ENCODE measurements at regions not wholly inside any gene's neighbourhood (a gene's known extent, or its start where the extent isn't known, plus 50 kb on each side); places are given as distances from the start of the nearest gene placed in this dataset.

DNA sequence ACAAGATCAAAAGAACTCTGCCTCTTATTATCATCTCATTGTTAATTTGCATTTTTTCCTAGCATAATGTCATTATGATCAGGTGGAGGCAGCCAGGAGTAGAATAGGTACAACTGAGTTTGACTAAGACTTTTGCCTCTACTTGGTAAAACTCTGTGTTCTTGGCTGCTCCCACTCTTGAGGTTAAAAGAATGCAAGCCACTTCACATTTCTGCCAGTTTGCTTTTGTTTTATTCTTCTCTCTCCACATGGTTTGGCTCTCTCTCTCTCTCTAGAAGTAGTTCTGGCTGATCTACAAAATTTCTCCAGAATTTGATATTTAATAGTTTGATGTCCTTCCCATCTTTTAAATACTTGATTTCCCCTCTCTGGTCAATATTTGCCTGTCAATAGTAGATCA is 170.7 kb upstream of the E2F7 start:
- no peak overlapping the region for H2BK5ac ChIP-seq (ENCODE audit: low read depth, low read length, poor library complexity, severe bottlenecking)
- no peak overlapping the region for H3K14ac ChIP-seq (replicated peaks; ENCODE audit: low read depth, low read length)
- POLR2A ChIA-PET (ENCODE audit: unreplicated experiment): no interaction called here
- no peak overlapping the region for H2BK15ac ChIP-seq (ENCODE audit: low read depth, low read length)
- no peaks in the 10 kb centered on the region for H3K36me3 ChIP-seq (ENCODE audit: control insufficient read depth, insufficient read depth, low read length)
- H3K9me3 ChIP-seq (ENCODE audit: control insufficient read depth, insufficient read depth, low read length): no peaks in the 10 kb centered on the region
- no TSS peak for BruUV-seq (replicated peaks)
- H3K4me1 ChIP-seq (ENCODE audit: control insufficient read depth, insufficient read depth, low read length): no peaks in the 10 kb centered on the region
- dilution Hi-C loops (cut with HindIII; ENCODE audit: low sequenced_read_pairs, unreplicated experiment) (no loop called here), in situ Hi-C loops (cut with MboI; ENCODE audit: low sequenced_read_pairs) (no loop called here), intact Hi-C loops (cut with micrococcal nuclease) (no loop called here)
- no peak overlapping the region for H3K23ac ChIP-seq (ENCODE audit: low read depth, low read length)
- H2BK120ac ChIP-seq (ENCODE audit: low read depth, low read length): no peak overlapping the region
- H3K56ac ChIP-seq (ENCODE audit: extremely low read depth, insufficient read depth, low read length): no peak overlapping the region
- H4K20me1 ChIP-seq (ENCODE audit: insufficient read depth, low read length): no peaks in the 10 kb centered on the region
- ATAC-seq (ENCODE audit: low read depth): no peak
- H3K9ac ChIP-seq (ENCODE audit: low read depth, low read length): no peak overlapping the region
- H3K4me2 ChIP-seq (ENCODE audit: low read depth, low read length): no peak overlapping the region
- no peak overlapping the region for H2AK9ac ChIP-seq (replicated peaks; ENCODE audit: low read depth, low read length, poor library complexity)
- no peak overlapping the region for H4K5ac ChIP-seq (ENCODE audit: low read depth, low read length)
- H3K79me1 ChIP-seq (ENCODE audit: low read depth in 1 of 2, low read length in 2 of 2): no peaks in the 10 kb centered on the region
- CTCF ChIA-PET: no interaction called here
- no peak overlapping the region for H3K4me3 ChIP-seq (ENCODE audit: insufficient read depth, low read depth, low read length)
- TF ChIP-seq RCOR1 (IDR thresholded peaks at IDR 0.05; ENCODE audit: insufficient replicate concordance, low read length) (no peak), RAD21 (IDR thresholded peaks at IDR 0.05; ENCODE audit: low read length) (no peak), SMC3 (IDR thresholded peaks at IDR 0.05; ENCODE audit: low read depth, low read length) (no peak), MAZ (IDR thresholded peaks at IDR 0.05; ENCODE audit: borderline replicate concordance, low read depth, low read length) (no peak), BHLHE40 (IDR thresholded peaks at IDR 0.05; ENCODE audit: low read depth, low read length) (no peak), NFE2L2 (IDR thresholded peaks at IDR 0.05; ENCODE audit: low read depth, low read length) (no peak), CEBPB (IDR thresholded peaks at IDR 0.05; ENCODE audit: low read depth, low read length) (no peak), RFX5 (IDR thresholded peaks at IDR 0.05; ENCODE audit: low read depth, low read length) (no peak), FOS (IDR thresholded peaks at IDR 0.05; ENCODE audit: low read depth, low read length) (no peak), MXI1 (IDR thresholded peaks at IDR 0.05; ENCODE audit: borderline replicate concordance, low read depth, low read length) (no peak), POLR2A (IDR thresholded peaks at IDR 0.05; ENCODE audit: low read depth, low read length) (no peak), CHD1 (IDR thresholded peaks at IDR 0.05; ENCODE audit: low read depth, low read length) (no peak), MAFK (IDR thresholded peaks at IDR 0.05; ENCODE audit: low read depth, low read length) (no peak)
- TF ChIP-seq, protein P1, sequence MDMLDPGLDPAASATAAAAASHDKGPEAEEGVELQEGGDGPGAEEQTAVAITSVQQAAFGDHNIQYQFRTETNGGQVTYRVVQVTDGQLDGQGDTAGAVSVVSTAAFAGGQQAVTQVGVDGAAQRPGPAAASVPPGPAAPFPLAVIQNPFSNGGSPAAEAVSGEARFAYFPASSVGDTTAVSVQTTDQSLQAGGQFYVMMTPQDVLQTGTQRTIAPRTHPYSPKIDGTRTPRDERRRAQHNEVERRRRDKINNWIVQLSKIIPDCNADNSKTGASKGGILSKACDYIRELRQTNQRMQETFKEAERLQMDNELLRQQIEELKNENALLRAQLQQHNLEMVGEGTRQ (IDR thresholded peaks at IDR 0.05; ENCODE audit: low read depth, low read length): no peak
- TF ChIP-seq, protein P2, sequence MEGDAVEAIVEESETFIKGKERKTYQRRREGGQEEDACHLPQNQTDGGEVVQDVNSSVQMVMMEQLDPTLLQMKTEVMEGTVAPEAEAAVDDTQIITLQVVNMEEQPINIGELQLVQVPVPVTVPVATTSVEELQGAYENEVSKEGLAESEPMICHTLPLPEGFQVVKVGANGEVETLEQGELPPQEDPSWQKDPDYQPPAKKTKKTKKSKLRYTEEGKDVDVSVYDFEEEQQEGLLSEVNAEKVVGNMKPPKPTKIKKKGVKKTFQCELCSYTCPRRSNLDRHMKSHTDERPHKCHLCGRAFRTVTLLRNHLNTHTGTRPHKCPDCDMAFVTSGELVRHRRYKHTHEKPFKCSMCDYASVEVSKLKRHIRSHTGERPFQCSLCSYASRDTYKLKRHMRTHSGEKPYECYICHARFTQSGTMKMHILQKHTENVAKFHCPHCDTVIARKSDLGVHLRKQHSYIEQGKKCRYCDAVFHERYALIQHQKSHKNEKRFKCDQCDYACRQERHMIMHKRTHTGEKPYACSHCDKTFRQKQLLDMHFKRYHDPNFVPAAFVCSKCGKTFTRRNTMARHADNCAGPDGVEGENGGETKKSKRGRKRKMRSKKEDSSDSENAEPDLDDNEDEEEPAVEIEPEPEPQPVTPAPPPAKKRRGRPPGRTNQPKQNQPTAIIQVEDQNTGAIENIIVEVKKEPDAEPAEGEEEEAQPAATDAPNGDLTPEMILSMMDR (conservative IDR thresholded peaks at IDR 0.05; ENCODE audit: low read depth, low read length): no peak
- TF ChIP-seq, protein P3, sequence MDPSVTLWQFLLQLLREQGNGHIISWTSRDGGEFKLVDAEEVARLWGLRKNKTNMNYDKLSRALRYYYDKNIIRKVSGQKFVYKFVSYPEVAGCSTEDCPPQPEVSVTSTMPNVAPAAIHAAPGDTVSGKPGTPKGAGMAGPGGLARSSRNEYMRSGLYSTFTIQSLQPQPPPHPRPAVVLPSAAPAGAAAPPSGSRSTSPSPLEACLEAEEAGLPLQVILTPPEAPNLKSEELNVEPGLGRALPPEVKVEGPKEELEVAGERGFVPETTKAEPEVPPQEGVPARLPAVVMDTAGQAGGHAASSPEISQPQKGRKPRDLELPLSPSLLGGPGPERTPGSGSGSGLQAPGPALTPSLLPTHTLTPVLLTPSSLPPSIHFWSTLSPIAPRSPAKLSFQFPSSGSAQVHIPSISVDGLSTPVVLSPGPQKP (IDR thresholded peaks at IDR 0.05; ENCODE audit: borderline replicate concordance, low read depth, low read length): no peak
- no peak overlapping the region for H4K91ac ChIP-seq (ENCODE audit: insufficient read depth, low read depth, low read length)
- DNase-seq: no peak
- H3K4ac ChIP-seq (ENCODE audit: low read depth, low read length): no peak overlapping the region
- peaks cover 2% of the 10 kb centered on the region for H3K27me3 ChIP-seq (ENCODE audit: control insufficient read depth, insufficient read depth, low read length)
- H2BK20ac ChIP-seq (ENCODE audit: low read depth, low read length): no peak overlapping the region
- H3K9me1 ChIP-seq (ENCODE audit: insufficient read depth, low read length): no peaks in the 10 kb centered on the region
- no peak overlapping the region for H2AFZ ChIP-seq (replicated peaks; ENCODE audit: low read length, poor library complexity)
- H4K8ac ChIP-seq (ENCODE audit: low read depth in 2 of 2, low read length in 2 of 2): no peak overlapping the region
- H3K18ac ChIP-seq (ENCODE audit: low read depth, low read length): no peak overlapping the region
- no peak overlapping the region for H3K27ac ChIP-seq (ENCODE audit: insufficient read depth, low read length)
- H2AK5ac ChIP-seq (ENCODE audit: low read depth, low read length): no peak overlapping the region

Measured in IMR-90 (cell line).